ENCODE measurements at regions not wholly inside any gene's neighbourhood (a gene's known extent, or its start where the extent isn't known, plus 50 kb on each side); places are given as distances from the start of the nearest gene placed in this dataset.

GRCh38 chr2:241924069-241924908 is 54.8 kb downstream of the RTP5 start:
- DNase-seq (ENCODE audit: low spot score): no peak

- no peak for DNase-seq (ENCODE audit: low spot score)
Observed at GRCh38 chr2:241924909-241925250, 55.4 kb downstream of the RTP5 start.

GRCh38 chr2:241925277-241925676 is 55.7 kb downstream of the RTP5 start:
- DNase-seq (ENCODE audit: low spot score): no peak

- no peak for DNase-seq (ENCODE audit: low spot score)
Observed at GRCh38 chr2:241925821-241926441, 56.4 kb downstream of the RTP5 start.

GRCh38 chr2:241926541-241927311 is 57.2 kb downstream of the RTP5 start:
- no peak for DNase-seq (ENCODE audit: low spot score)

- no peak for DNase-seq (ENCODE audit: low spot score)
Observed at GRCh38 chr2:241929551-241930490, 60.3 kb downstream of the RTP5 start.

GRCh38 chr2:241931084-241931975 is 61.8 kb downstream of the RTP5 start:
- DNase-seq (ENCODE audit: low spot score): no peak

GRCh38 chr2:241931976-241932898 is 62.7 kb downstream of the RTP5 start:
- DNase-seq (ENCODE audit: low spot score): no peak

- DNase-seq (ENCODE audit: low spot score): no peak
Observed at GRCh38 chr2:241932899-241933178, 63.3 kb downstream of the RTP5 start.

- DNase-seq (ENCODE audit: low spot score): no peak
Observed at GRCh38 chr2:241933179-241933911, 63.8 kb downstream of the RTP5 start.

GRCh38 chr2:241935314-241935713 is 65.8 kb downstream of the RTP5 start:
- DNase-seq (ENCODE audit: low spot score): no peak

- DNase-seq (ENCODE audit: low spot score): no peak
Observed at GRCh38 chr2:241935774-241936173, 66.2 kb downstream of the RTP5 start.

GRCh38 chr2:241936457-241937133 is 67.1 kb downstream of the RTP5 start:
- DNase-seq (ENCODE audit: low spot score): no peak

GRCh38 chr2:241937297-241937696 is 67.8 kb downstream of the RTP5 start:
- no peak for DNase-seq (ENCODE audit: low spot score)

GRCh38 chr2:241939541-241939940 is 70.0 kb downstream of the RTP5 start:
- no peak for DNase-seq (ENCODE audit: low spot score)

- DNase-seq (ENCODE audit: low spot score): no peak
Observed at GRCh38 chr2:241940329-241940728, 70.8 kb downstream of the RTP5 start.

- DNase-seq (ENCODE audit: low spot score): no peak
Observed at GRCh38 chr2:241941691-241942301, 72.3 kb downstream of the RTP5 start.

Data from LoVo (cell line).